ENCODE measurements at regions not wholly inside any gene's neighbourhood (a gene's known extent, or its start where the extent isn't known, plus 50 kb on each side); places are given as distances from the start of the nearest gene placed in this dataset.

- no peak overlapping the region for H3K4me3 Mint-ChIP-seq
- no peak overlapping the region for H3K4me3 ChIP-seq
- no peaks in the 10 kb centered on the region for H3K79me2 ChIP-seq (ENCODE audit: low read depth)
- peaks cover 6% of the 10 kb centered on the region for H3K27me3 Mint-ChIP-seq (ENCODE audit: insufficient read depth, low read depth)
- no peak overlapping the region for H3K9ac ChIP-seq
- DNase-seq (ENCODE audit: low spot score), result no peak
- H3K36me3 Mint-ChIP-seq, result no peaks in the 10 kb centered on the region
- no peak overlapping the region for H3K4me2 ChIP-seq
- H3K36me3 ChIP-seq, result no peaks in the 10 kb centered on the region
- no peak overlapping the region for H3K27ac ChIP-seq
- H3F3A ChIP-seq (ENCODE audit: low read depth), result no peaks in the 10 kb centered on the region
- H3K4me1 ChIP-seq, result no peaks in the 10 kb centered on the region
- TF ChIP-seq EZH2 (IDR thresholded peaks at IDR 0.05), result no peak
- TF ChIP-seq EZH2phosphoT487 (IDR thresholded peaks at IDR 0.05), result no peak
- no peak for TF ChIP-seq CTCF (IDR thresholded peaks at IDR 0.05)
- H3K27ac Mint-ChIP-seq, result no peak overlapping the region
- no peak overlapping the region for H2AFZ ChIP-seq (replicated peaks)
- peaks cover 2% of the 10 kb centered on the region for H3K4me1 Mint-ChIP-seq
- peaks cover 7% of the 10 kb centered on the region for H3K9me3 ChIP-seq (ENCODE audit: low read depth)
- no peaks in the 10 kb centered on the region for H3K9me3 Mint-ChIP-seq
- no peaks in the 10 kb centered on the region for H4K20me1 ChIP-seq (ENCODE audit: low read depth)
- no peaks in the 10 kb centered on the region for H3K27me3 ChIP-seq
These were observed 73.8 kb upstream of the OPCML start for GRCh38 chr11:133606124-133606523.

- H4K20me1 ChIP-seq (ENCODE audit: low read depth), result no peaks in the 10 kb centered on the region
These were observed 73.2 kb upstream of the OPCML start for GRCh38 chr11:133605482-133605881.

GRCh38 chr11:133601641-133602040, 69.3 kb upstream of the OPCML start:
- H3K4me2 ChIP-seq, result no peak overlapping the region
- TF ChIP-seq EZH2 (IDR thresholded peaks at IDR 0.05), result no peak
- TF ChIP-seq EZH2phosphoT487 (IDR thresholded peaks at IDR 0.05), result no peak
- no peak for TF ChIP-seq CTCF (IDR thresholded peaks at IDR 0.05)
- no peaks in the 10 kb centered on the region for H4K20me1 ChIP-seq (ENCODE audit: low read depth)
- H3K27me3 ChIP-seq, result no peaks in the 10 kb centered on the region
- Mint-ChIP-seq H3K9me3 (no peaks in the 10 kb centered on the region), H3K36me3 (no peaks in the 10 kb centered on the region), H3K27ac (no peak overlapping the region), H3K27me3 (ENCODE audit: insufficient read depth, low read depth) (peaks cover 4% of the 10 kb centered on the region), H3K4me1 (peaks cover 6% of the 10 kb centered on the region), H3K4me3 (no peak overlapping the region)
- H3K36me3 ChIP-seq, result no peaks in the 10 kb centered on the region
- H3K9ac ChIP-seq, result no peak overlapping the region
- DNase-seq (ENCODE audit: low spot score), result no peak
- H3K79me2 ChIP-seq (ENCODE audit: low read depth), result no peaks in the 10 kb centered on the region
- no peak overlapping the region for H2AFZ ChIP-seq (replicated peaks)
- peaks cover 7% of the 10 kb centered on the region for H3K4me1 ChIP-seq
- H3K4me3 ChIP-seq, result no peak overlapping the region
- H3F3A ChIP-seq (ENCODE audit: low read depth), result no peaks in the 10 kb centered on the region
- H3K27ac ChIP-seq, result no peak overlapping the region
- H3K9me3 ChIP-seq (ENCODE audit: low read depth), result no peaks in the 10 kb centered on the region

More at GRCh38 chr11:133605482-133605881, 73.2 kb upstream of the OPCML start:
- H3K36me3 ChIP-seq, result no peaks in the 10 kb centered on the region
- H3K27ac ChIP-seq, result no peak overlapping the region
- TF ChIP-seq EZH2phosphoT487 (IDR thresholded peaks at IDR 0.05), result no peak
- no peak for TF ChIP-seq EZH2 (IDR thresholded peaks at IDR 0.05)
- TF ChIP-seq CTCF (IDR thresholded peaks at IDR 0.05), result no peak
- no peaks in the 10 kb centered on the region for H3F3A ChIP-seq (ENCODE audit: low read depth)
- DNase-seq (ENCODE audit: low spot score), result no peak
- peaks cover 5% of the 10 kb centered on the region for H3K9me3 ChIP-seq (ENCODE audit: low read depth)
- Mint-ChIP-seq H3K9me3 (no peaks in the 10 kb centered on the region), H3K4me3 (no peak overlapping the region), H3K27me3 (ENCODE audit: insufficient read depth, low read depth) (peaks cover 6% of the 10 kb centered on the region), H3K4me1 (peaks cover 2% of the 10 kb centered on the region), H3K36me3 (no peaks in the 10 kb centered on the region), H3K27ac (no peak overlapping the region)
- no peak overlapping the region for H3K4me2 ChIP-seq
- H3K79me2 ChIP-seq (ENCODE audit: low read depth), result no peaks in the 10 kb centered on the region
- no peaks in the 10 kb centered on the region for H3K4me1 ChIP-seq
- no peaks in the 10 kb centered on the region for H3K27me3 ChIP-seq
- no peak overlapping the region for H3K9ac ChIP-seq
- no peak overlapping the region for H2AFZ ChIP-seq (replicated peaks)
- H3K4me3 ChIP-seq, result no peak overlapping the region

Measured in neural progenitor cell (in vitro differentiated cells).